NT2/D1 (cell line): ENCODE measurements at regions not wholly inside any gene's neighbourhood (a gene's known extent, or its start where the extent isn't known, plus 50 kb on each side); places are given as distances from the start of the nearest gene placed in this dataset.

Experiments
- DNase-seq: peaks from one replicate; pipeline ENCODE4 v3.0.0-alpha.2; 2011; ENCODE audit warnings: low read depth, low spot score
- H3K27me3 ChIP-seq: 2 replicates; pipeline ENCODE4 v1.6.0; 2011; ENCODE audit warnings: mild to moderate bottlenecking; ENCODE audit not compliant: insufficient read length, insufficient read depth
- H3K36me3 ChIP-seq: 2 replicates; pipeline ENCODE4 v1.6.1; 2011; ENCODE audit warnings: mild to moderate bottlenecking, low read length, mixed read lengths; ENCODE audit not compliant: insufficient read depth, insufficient read length
- H3K4me1 ChIP-seq: 2 replicates; pipeline ENCODE4 v1.5.1; 2011; ENCODE audit not compliant: insufficient read depth, insufficient read length
- H3K4me3 ChIP-seq: 2 replicates; pipeline ENCODE4 v1.5.1; 2011; ENCODE audit warnings: low read depth; ENCODE audit not compliant: insufficient read length
- H3K9ac ChIP-seq: 2 replicates; pipeline ENCODE4 v1.6.0; 2011; ENCODE audit warnings: low read depth; ENCODE audit not compliant: insufficient read length
- H3K9me3 ChIP-seq: 2 replicates; pipeline ENCODE4 v1.5.1; 2011; ENCODE audit warnings: mild to moderate bottlenecking, low read length; ENCODE audit not compliant: insufficient read depth
- SUZ12 ChIP-seq: IDR thresholded peaks from 2 replicates; pipeline ENCODE4 v1.6.1; 2011; ENCODE audit not compliant: insufficient read length, insufficient read depth; ENCODE audit errors: extremely low read depth
- YY1 ChIP-seq: IDR thresholded peaks from 2 replicates; pipeline ENCODE4 v1.6.1; 2011; ENCODE audit not compliant: insufficient read length, insufficient read depth
- ZNF274 ChIP-seq: IDR thresholded peaks from 2 replicates; pipeline ENCODE4 v1.6.1; 2011; ENCODE audit warnings: mild to moderate bottlenecking, low read depth, low read length

GRCh38 chr2:181228661-181229060 lies 228.5 kb upstream of the ITGA4 start:
- no peaks in the 10 kb centered on the region for H3K9me3 ChIP-seq
- no peaks in the 10 kb centered on the region for H3K27me3 ChIP-seq
- H3K4me3 ChIP-seq: no peak overlapping the region
- TF ChIP-seq SUZ12 (no peak), ZNF274 (no peak), YY1 (no peak)
- H3K9ac ChIP-seq: no peak overlapping the region
- no peak for DNase-seq
- H3K4me1 ChIP-seq: no peaks in the 10 kb centered on the region
- no peaks in the 10 kb centered on the region for H3K36me3 ChIP-seq

GRCh38 chr2:181231151-181231550 lies 226.0 kb upstream of the ITGA4 start:
- no peaks in the 10 kb centered on the region for H3K4me1 ChIP-seq
- TF ChIP-seq ZNF274: no peak
- no peak for TF ChIP-seq SUZ12
- no peak for TF ChIP-seq YY1
- no peaks in the 10 kb centered on the region for H3K9me3 ChIP-seq
- H3K36me3 ChIP-seq: no peaks in the 10 kb centered on the region
- H3K9ac ChIP-seq: no peak overlapping the region
- DNase-seq: no peak
- no peaks in the 10 kb centered on the region for H3K27me3 ChIP-seq
- H3K4me3 ChIP-seq: no peak overlapping the region

GRCh38 chr2:181231886-181232621 lies 225.1 kb upstream of the ITGA4 start:
- TF ChIP-seq ZNF274: no peak
- TF ChIP-seq YY1: no peak
- TF ChIP-seq SUZ12: no peak
- Histone ChIP-seq H3K4me3 (no peak overlapping the region), H3K36me3 (no peaks in the 10 kb centered on the region), H3K27me3 (no peaks in the 10 kb centered on the region), H3K9ac (no peak overlapping the region), H3K4me1 (no peaks in the 10 kb centered on the region), H3K9me3 (no peaks in the 10 kb centered on the region)
- no peak for DNase-seq

- TF ChIP-seq SUZ12: no peak
- no peak for TF ChIP-seq ZNF274
- TF ChIP-seq YY1: no peak
These were observed 222.7 kb upstream of the ITGA4 start for GRCh38 chr2:181234487-181234891.

GRCh38 chr2:181235011-181235410 lies 222.2 kb upstream of the ITGA4 start:
- no peak for DNase-seq

More at GRCh38 chr2:181234487-181234891, 222.7 kb upstream of the ITGA4 start:
- Histone ChIP-seq H3K27me3 (no peaks in the 10 kb centered on the region), H3K9me3 (no peaks in the 10 kb centered on the region), H3K36me3 (no peaks in the 10 kb centered on the region), H3K4me1 (no peaks in the 10 kb centered on the region), H3K9ac (no peak overlapping the region), H3K4me3 (no peak overlapping the region)
- DNase-seq: no peak

GRCh38 chr2:181235683-181236459 lies 221.3 kb upstream of the ITGA4 start:
- Histone ChIP-seq H3K27me3 (no peaks in the 10 kb centered on the region), H3K4me3 (no peak overlapping the region), H3K9me3 (no peaks in the 10 kb centered on the region), H3K9ac (no peak overlapping the region), H3K36me3 (no peaks in the 10 kb centered on the region), H3K4me1 (no peaks in the 10 kb centered on the region)
- TF ChIP-seq YY1 (no peak), SUZ12 (no peak), ZNF274 (no peak)
- DNase-seq: no peak

More at GRCh38 chr2:181235011-181235410, 222.2 kb upstream of the ITGA4 start:
- TF ChIP-seq YY1 (no peak), SUZ12 (no peak), ZNF274 (no peak)
- H3K36me3 ChIP-seq: no peaks in the 10 kb centered on the region
- H3K4me1 ChIP-seq: no peaks in the 10 kb centered on the region
- H3K9ac ChIP-seq: no peak overlapping the region
- H3K9me3 ChIP-seq: no peaks in the 10 kb centered on the region
- no peaks in the 10 kb centered on the region for H3K27me3 ChIP-seq
- no peak overlapping the region for H3K4me3 ChIP-seq

- H3K4me3 ChIP-seq: no peak overlapping the region
- H3K9me3 ChIP-seq: no peaks in the 10 kb centered on the region
- no peak for TF ChIP-seq ZNF274
- no peak for TF ChIP-seq SUZ12
- no peak for TF ChIP-seq YY1
- no peak overlapping the region for H3K9ac ChIP-seq
- H3K27me3 ChIP-seq: no peaks in the 10 kb centered on the region
- no peaks in the 10 kb centered on the region for H3K36me3 ChIP-seq
- H3K4me1 ChIP-seq: no peaks in the 10 kb centered on the region
- no peak for DNase-seq
These were observed 217.9 kb upstream of the ITGA4 start for GRCh38 chr2:181239201-181239799.
